ENCODE measurements at regions not wholly inside any gene's neighbourhood (a gene's known extent, or its start where the extent isn't known, plus 50 kb on each side); places are given as distances from the start of the nearest gene placed in this dataset.

DNA sequence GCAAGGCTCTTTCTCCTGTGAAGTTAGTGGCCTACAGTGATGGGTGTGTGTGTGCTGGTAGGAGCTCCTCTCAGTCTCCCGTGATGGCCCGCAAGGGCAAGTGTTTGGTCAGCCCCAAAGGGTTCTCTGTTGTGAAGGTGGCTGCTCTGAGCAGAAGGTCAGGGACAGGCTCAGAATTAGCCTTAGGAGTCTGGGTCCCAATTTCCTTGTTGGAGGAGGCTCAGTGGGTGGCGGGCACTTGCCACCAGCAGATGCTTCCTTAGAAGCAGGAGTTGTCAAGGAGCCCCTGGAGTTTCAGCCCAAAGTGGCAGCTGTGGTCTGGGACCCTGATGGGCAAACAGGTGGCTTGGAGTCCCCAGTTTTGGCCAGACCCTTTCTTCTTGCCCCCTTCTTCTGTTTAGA lies 154.4 kb downstream of the MACROH2A1 start:
- Histone ChIP-seq H3K4me1 (ENCODE audit: low read length) (no peaks in the 10 kb centered on the region), H3K9me3 (ENCODE audit: insufficient read depth, low read length) (no peaks in the 10 kb centered on the region), H4K20me1 (ENCODE audit: insufficient read depth, low read length) (no peaks in the 10 kb centered on the region), H3K4me2 (ENCODE audit: low read length) (no peak overlapping the region), H3K79me2 (ENCODE audit: low read length) (no peaks in the 10 kb centered on the region), H2AFZ (ENCODE audit: low read depth, low read length) (no peak overlapping the region), H3K4me3 (ENCODE audit: low read length) (no peak overlapping the region), H3K9ac (ENCODE audit: low read length) (no peak overlapping the region), H3K27ac (ENCODE audit: low read length) (no peak overlapping the region), H3K36me3 (replicated peaks; ENCODE audit: low read depth, low read length) (no peaks in the 10 kb centered on the region), H3K27me3 (ENCODE audit: low read depth, low read length) (no peaks in the 10 kb centered on the region)
- TF ChIP-seq EZH2phosphoT487 (IDR thresholded peaks at IDR 0.05; ENCODE audit: low read depth), result no peak
- TF ChIP-seq, protein P1, sequence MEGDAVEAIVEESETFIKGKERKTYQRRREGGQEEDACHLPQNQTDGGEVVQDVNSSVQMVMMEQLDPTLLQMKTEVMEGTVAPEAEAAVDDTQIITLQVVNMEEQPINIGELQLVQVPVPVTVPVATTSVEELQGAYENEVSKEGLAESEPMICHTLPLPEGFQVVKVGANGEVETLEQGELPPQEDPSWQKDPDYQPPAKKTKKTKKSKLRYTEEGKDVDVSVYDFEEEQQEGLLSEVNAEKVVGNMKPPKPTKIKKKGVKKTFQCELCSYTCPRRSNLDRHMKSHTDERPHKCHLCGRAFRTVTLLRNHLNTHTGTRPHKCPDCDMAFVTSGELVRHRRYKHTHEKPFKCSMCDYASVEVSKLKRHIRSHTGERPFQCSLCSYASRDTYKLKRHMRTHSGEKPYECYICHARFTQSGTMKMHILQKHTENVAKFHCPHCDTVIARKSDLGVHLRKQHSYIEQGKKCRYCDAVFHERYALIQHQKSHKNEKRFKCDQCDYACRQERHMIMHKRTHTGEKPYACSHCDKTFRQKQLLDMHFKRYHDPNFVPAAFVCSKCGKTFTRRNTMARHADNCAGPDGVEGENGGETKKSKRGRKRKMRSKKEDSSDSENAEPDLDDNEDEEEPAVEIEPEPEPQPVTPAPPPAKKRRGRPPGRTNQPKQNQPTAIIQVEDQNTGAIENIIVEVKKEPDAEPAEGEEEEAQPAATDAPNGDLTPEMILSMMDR (IDR thresholded peaks at IDR 0.05; ENCODE audit: low read depth, low read length), result no peak

DNA sequence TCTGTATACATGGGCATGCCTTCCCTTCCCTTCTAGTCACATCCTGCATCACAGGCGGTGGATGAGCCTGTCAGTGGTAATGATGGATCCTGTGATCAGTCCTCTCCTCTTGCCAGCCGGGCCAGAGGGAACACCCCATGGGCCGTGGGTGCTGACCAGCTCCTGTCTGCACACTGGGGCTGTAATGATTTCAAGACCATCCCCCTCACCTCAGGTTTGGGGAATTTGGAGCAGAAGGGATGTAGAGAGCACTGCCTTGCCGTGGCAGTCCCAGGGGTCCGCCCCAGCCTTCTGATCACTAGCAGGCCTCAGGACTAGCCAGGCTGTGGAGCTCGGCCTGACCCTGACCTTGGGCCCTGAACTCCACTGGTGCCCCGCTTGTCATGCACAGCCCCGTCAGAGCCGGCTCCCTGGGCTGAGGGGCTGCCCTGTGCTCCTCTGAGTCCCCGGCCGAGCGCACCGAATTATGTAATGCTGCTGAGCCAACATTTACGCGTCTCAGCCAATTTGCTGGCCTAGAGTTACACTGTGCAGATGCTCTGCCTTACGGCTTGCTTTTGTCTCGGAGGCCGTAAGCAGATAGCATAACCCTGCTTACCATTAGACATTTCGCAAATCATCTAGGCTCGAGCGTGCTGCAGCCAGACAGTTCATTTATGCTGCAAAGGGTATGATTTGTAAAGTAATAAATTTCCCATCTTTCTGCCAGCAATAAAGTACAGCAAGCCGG lies 155.3 kb downstream of the MACROH2A1 start:
- no peak overlapping the region for H3K27ac ChIP-seq (ENCODE audit: low read length)
- H3K79me2 ChIP-seq (ENCODE audit: low read length), result no peaks in the 10 kb centered on the region
- H4K20me1 ChIP-seq (ENCODE audit: insufficient read depth, low read length), result no peaks in the 10 kb centered on the region
- no peak overlapping the region for H3K9ac ChIP-seq (ENCODE audit: low read length)
- H3K4me1 ChIP-seq (ENCODE audit: low read length), result no peaks in the 10 kb centered on the region
- no peak for TF ChIP-seq EZH2phosphoT487 (IDR thresholded peaks at IDR 0.05; ENCODE audit: low read depth)
- TF ChIP-seq, protein P1 (IDR thresholded peaks at IDR 0.05; ENCODE audit: low read depth, low read length), result no peak
- no peaks in the 10 kb centered on the region for H3K9me3 ChIP-seq (ENCODE audit: insufficient read depth, low read length)
- H3K4me2 ChIP-seq (ENCODE audit: low read length), result no peak overlapping the region
- H3K4me3 ChIP-seq (ENCODE audit: low read length), result no peak overlapping the region
- no peak overlapping the region for H2AFZ ChIP-seq (ENCODE audit: low read depth, low read length)
- H3K36me3 ChIP-seq (replicated peaks; ENCODE audit: low read depth, low read length), result no peaks in the 10 kb centered on the region
- no peaks in the 10 kb centered on the region for H3K27me3 ChIP-seq (ENCODE audit: low read depth, low read length)

DNA sequence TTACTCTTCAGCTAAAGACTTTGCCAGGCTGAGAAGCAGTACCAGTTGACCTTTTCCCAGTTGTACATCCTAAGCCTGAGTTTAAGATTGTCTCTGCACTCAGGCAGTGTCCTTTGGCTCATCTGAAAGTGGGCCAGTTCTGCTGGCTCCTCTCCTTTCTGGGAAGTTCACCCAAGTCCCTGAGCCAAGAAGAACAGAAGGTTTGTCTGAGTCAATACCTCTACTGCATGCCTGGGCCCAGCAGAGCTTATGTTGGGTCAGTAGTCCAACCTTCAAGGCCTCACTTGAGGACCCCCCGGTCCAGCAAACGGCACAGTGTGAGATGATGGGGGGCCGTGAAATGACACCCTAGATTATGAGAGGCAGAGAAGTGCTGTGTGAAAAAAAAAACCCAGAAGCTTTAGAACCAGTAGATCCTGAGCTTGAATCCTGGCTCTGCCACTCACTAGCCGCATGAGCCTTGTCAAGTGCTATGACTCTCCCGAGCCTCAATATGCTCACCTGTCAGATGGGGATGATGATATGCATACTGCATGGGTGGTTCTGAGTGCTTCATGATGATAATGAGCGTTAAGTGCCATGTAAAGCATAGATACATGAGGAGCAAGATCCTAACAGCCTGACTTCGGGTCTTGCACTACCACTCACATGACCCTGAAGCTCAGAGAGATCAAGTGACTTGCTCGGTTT lies 156.0 kb downstream of the MACROH2A1 start:
- H3K27ac ChIP-seq (ENCODE audit: low read length), result no peak overlapping the region
- H3K4me2 ChIP-seq (ENCODE audit: low read length), result no peak overlapping the region

More for the DNA sequence above, 156.0 kb downstream of the MACROH2A1 start:
- no peaks in the 10 kb centered on the region for H3K36me3 ChIP-seq (replicated peaks; ENCODE audit: low read depth, low read length)
- no peak overlapping the region for H2AFZ ChIP-seq (ENCODE audit: low read depth, low read length)
- TF ChIP-seq EZH2phosphoT487 (IDR thresholded peaks at IDR 0.05; ENCODE audit: low read depth), result no peak
- TF ChIP-seq, protein P1 (IDR thresholded peaks at IDR 0.05; ENCODE audit: low read depth, low read length), result no peak
- no peak overlapping the region for H3K9ac ChIP-seq (ENCODE audit: low read length)
- no peaks in the 10 kb centered on the region for H3K79me2 ChIP-seq (ENCODE audit: low read length)
- no peaks in the 10 kb centered on the region for H3K9me3 ChIP-seq (ENCODE audit: insufficient read depth, low read length)
- no peaks in the 10 kb centered on the region for H3K4me1 ChIP-seq (ENCODE audit: low read length)
- no peaks in the 10 kb centered on the region for H4K20me1 ChIP-seq (ENCODE audit: insufficient read depth, low read length)
- no peaks in the 10 kb centered on the region for H3K27me3 ChIP-seq (ENCODE audit: low read depth, low read length)
- H3K4me3 ChIP-seq (ENCODE audit: low read length), result no peak overlapping the region

All from OCI-LY3 (cell line).